ENCODE measurements at regions not wholly inside any gene's neighbourhood (a gene's known extent, or its start where the extent isn't known, plus 50 kb on each side); places are given as distances from the start of the nearest gene placed in this dataset.

GRCh38 chr22:49547751-49548239 is 279.9 kb downstream of the BRD1 start:
- TF ChIP-seq CTCF (IDR thresholded peaks at IDR 0.05): no peak
- Histone ChIP-seq H3K9me3 (peaks cover 0 to 9% of the 10 kb centered on the region in 2 donors), H3K4me3 (no peak overlapping the region), H3K36me3 (no peaks in the 10 kb centered on the region), H3K4me1 (ENCODE audit: insufficient read depth) (no peaks in the 10 kb centered on the region), H3K27me3 (no peaks in the 10 kb centered on the region), H3K27ac (no peak overlapping the region)
- DNase-seq: peak in 1 of 5 donors; percentile 5
- WGBS, 3 donors: 85 to 93% (median 86%) methylated on average over 16 of the region's 16 CpGs
- intact Hi-C loops (cut with DNase I): loop anchor here in 1 of 4 donors (10.0 kb wide), 1 partner anchor 47 kb away; no protein-coding TSS in a partner anchor

- H3K4me1 ChIP-seq (ENCODE audit: insufficient read depth): no peaks in the 10 kb centered on the region
- DNase-seq: no peak
- H3K27me3 ChIP-seq: no peaks in the 10 kb centered on the region
- no peaks in the 10 kb centered on the region for H3K36me3 ChIP-seq
- peaks cover 0 to 9% of the 10 kb centered on the region in 2 donors for H3K9me3 ChIP-seq
- TF ChIP-seq POLR2A (IDR thresholded peaks at IDR 0.05) (no peak), EP300 (IDR thresholded peaks at IDR 0.05) (no peak), CTCF (IDR thresholded peaks at IDR 0.05) (no peak)
- 89 to 90% (median 90%) methylated on average over 16 of the region's 16 CpGs for WGBS, 3 donors
- H3K4me3 ChIP-seq: no peak overlapping the region
- intact Hi-C loops (cut with DNase I): loop anchor here in 1 of 4 donors (10.0 kb wide), 1 partner anchor 48 kb away; no protein-coding TSS in a partner anchor
- no peak overlapping the region for H3K27ac ChIP-seq
Observed at GRCh38 chr22:49546811-49547585, 280.7 kb downstream of the BRD1 start.

- H3K36me3 ChIP-seq: no peaks in the 10 kb centered on the region
- H3K27ac ChIP-seq: no peak overlapping the region
- WGBS, 3 donors: 71 to 80% (median 78%) methylated on average over 8 of the region's 8 CpGs
- no peak overlapping the region for H3K4me3 ChIP-seq
- peaks cover 0 to under 1% of the 10 kb centered on the region in 2 donors for H3K9me3 ChIP-seq
- TF ChIP-seq POLR2A (IDR thresholded peaks at IDR 0.05): no peak
- TF ChIP-seq CTCF (IDR thresholded peaks at IDR 0.05): no peak
- no peak for TF ChIP-seq EP300 (IDR thresholded peaks at IDR 0.05)
- intact Hi-C loops (cut with DNase I): loop anchor here in 1 of 4 donors (10.0 kb wide), 1 partner anchor 49 kb away; no protein-coding TSS in a partner anchor
- no peaks in the 10 kb centered on the region for H3K27me3 ChIP-seq
- no peaks in the 10 kb centered on the region for H3K4me1 ChIP-seq (ENCODE audit: insufficient read depth)
- DNase-seq: no peak
Observed at GRCh38 chr22:49545606-49546005, 282.1 kb downstream of the BRD1 start.

GRCh38 chr22:49544286-49544685 is 283.4 kb downstream of the BRD1 start:
- H3K27me3 ChIP-seq: no peaks in the 10 kb centered on the region
- no peaks in the 10 kb centered on the region for H3K4me1 ChIP-seq (ENCODE audit: insufficient read depth)
- WGBS, 3 donors: 49 to 58% (median 53%) methylated on average over 10 of the region's 10 CpGs
- H3K4me3 ChIP-seq: no peak overlapping the region
- TF ChIP-seq POLR2A (IDR thresholded peaks at IDR 0.05) (no peak), CTCF (IDR thresholded peaks at IDR 0.05) (no peak), EP300 (IDR thresholded peaks at IDR 0.05) (no peak)
- no peaks in the 10 kb centered on the region for H3K9me3 ChIP-seq
- no peak overlapping the region for H3K27ac ChIP-seq
- intact Hi-C loops (cut with DNase I): loop anchor here in 1 of 4 donors (10.0 kb wide), 1 partner anchor 51 kb away; no protein-coding TSS in a partner anchor
- DNase-seq: no peak
- H3K36me3 ChIP-seq: no peaks in the 10 kb centered on the region
